GM18511 (cell line): ENCODE measurements at regions not wholly inside any gene's neighbourhood (a gene's known extent, or its start where the extent isn't known, plus 50 kb on each side); places are given as distances from the start of the nearest gene placed in this dataset.
"Not testable (repeated sequence)": the region's sequence is repeated elsewhere in the genome, so short reads cannot be mapped to it uniquely, and the experiment has no call there.

Experiments
- ATAC-seq: cut with Tn5 transposase; IDR thresholded peaks from one replicate; pipeline ENCODE4 v1.9.1; 2021; ENCODE audit warnings: mild to moderate bottlenecking, moderate library complexity; ENCODE audit not compliant: unreplicated experiment

DNA sequence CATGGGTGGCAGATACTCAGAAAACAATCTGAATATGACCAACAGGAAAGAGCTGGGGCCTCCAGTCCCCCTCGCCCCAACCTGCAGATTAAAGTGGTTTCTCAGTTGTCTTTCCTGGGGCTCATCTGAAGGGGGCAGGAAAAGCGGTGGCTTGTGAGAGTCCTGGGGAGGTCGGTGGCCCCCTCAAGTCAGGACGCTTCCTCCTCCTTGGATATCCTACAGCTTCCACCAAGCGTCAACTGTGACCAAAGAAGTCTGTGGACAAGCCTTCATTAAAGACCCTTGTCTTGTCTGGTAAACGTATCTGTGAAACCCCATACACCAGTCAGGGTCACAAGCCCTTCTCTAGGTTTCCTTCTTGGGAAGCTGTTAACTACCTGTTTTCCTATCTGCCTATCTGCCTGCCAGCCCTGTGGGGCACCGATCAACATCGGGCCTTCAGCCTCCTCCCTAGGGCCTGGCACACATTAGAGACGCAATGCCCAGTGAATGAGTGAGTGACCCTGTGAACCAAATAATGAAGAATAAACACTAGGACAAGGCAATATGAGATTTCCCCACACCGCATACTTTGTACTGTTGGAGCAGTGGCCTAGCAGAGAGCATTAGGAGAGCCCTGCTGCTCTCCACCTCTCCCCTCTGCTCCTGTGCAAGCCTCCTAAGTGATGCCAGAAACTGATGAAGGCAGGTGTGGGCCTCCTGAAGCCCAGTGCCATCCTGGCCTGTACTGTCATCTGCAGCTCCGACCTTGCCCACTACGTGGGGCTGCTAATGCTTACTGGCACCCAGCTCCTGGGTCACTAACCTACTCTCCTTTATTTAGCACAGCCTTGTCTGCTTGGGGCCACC lies 1317.8 kb downstream of the UQCRFS1 start:
- no peak for ATAC-seq

- no peak for ATAC-seq
These were observed 1320.5 kb downstream of the UQCRFS1 start for GRCh38 chr19:27892500-27892899.

DNA sequence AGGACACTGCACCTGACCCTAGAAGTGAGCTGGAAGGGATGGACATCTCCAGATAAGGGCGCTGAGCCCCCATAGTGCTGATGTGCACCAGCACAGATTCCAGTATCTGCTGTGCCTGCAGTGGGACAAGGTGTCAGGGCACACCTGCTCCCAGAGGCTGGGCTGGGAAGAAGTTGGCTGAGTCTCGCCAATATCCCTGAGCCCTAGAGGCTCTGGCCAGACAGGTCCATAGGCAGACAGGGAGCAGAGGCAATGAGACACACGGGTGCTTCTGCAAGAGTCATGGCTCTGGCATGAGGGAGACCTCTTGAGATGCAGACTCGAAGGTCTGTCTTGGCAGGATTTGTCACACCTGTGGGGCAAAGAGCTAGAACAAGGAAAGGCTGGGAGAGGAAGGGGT lies 1321.5 kb downstream of the UQCRFS1 start:
- no peak for ATAC-seq

DNA sequence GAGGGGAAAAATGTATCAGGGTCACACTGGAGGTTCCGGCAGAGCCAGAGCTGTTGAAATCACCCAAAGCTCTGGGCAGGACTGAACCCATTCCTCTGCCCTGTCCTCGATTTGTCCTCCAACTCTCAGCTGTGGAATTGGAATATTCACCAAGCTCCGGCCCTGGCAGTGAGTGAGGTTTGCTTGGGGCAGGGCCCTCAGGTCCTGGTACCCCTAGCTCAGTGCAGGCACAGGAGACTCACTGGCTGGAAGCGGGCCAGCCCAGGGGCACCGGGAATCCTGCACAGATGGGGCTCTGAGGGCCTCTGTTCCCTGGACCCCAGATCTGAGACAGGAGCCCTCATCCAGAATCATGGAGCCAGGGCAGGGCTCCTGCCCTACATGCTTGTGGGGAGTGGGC lies 1322.3 kb downstream of the UQCRFS1 start:
- ATAC-seq = no peak

- no peak for ATAC-seq
These were observed 1322.7 kb downstream of the UQCRFS1 start for GRCh38 chr19:27890206-27890605.

GRCh38 chr19:27889156-27889555 lies 1323.8 kb downstream of the UQCRFS1 start:
- no peak for ATAC-seq

DNA sequence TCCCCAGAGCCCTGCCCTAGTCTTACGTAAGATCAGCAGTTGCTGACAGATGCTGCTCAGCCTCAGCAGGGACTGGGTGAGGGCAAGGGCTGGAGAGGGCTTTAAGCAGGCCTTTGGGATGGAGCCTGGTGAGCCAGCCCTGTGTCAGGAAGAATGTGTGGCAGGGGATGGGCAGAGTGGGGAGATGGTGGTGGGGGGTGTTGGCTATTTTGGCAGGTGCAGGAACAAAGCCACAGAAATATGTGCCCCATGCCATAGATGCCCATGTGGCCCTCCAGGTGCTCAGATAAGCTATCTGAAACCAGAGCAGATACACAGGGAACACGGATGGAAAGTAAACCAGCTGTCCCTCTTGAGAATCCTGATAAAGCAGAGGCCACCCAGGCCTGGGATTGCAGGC lies 1325.0 kb downstream of the UQCRFS1 start:
- ATAC-seq = no peak

DNA sequence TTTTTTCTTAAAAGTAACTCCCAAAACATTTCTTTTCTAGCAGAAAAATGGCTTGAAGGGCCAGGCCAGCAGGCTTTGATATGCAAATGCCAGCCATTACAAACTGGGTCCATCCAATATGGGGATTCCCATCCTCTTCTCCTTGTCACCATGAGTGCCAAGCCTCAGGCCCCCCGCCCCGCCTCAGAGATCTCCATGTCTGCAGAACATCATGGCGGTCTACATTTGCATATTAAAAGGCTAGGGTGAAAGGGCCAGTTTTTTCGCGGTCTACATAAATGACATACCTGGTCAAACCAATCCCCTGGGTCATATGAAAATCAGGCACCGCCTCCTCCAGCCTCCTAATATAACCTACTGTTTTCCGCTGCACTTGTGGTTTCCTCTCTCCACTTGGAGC lies 1327.6 kb downstream of the UQCRFS1 start:
- no peak for ATAC-seq

GRCh38 chr19:27884376-27884775 lies 1328.6 kb downstream of the UQCRFS1 start:
- no peak for ATAC-seq

GRCh38 chr19:27881213-27881612 lies 1331.7 kb downstream of the UQCRFS1 start:
- no peak for ATAC-seq

DNA sequence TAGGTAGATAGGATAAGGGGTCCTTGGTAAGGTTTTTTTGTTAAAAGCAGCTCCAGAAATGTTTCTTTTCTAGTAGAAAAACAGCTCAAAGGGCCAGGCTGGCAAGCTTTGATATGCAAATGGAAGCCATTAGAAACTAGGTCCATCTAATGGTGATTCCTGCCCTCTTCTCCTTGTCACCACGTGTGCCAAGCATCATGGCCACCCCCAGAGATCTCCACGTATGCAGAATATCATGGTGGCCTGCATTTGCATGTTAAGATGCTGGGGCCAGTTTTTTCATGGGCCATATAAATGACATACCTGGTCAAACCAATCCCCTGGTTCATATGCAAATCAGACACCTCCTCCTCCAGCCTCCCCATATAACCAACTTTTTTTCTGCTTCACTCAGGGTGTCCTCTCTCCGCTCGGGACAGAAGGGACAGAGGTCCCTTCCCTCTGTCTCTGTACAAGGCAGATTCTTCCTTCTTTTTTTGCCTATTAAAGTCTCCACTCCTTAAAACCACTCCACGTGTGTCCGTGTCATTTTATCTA lies 1335.9 kb downstream of the UQCRFS1 start:
- ATAC-seq = no peak

DNA sequence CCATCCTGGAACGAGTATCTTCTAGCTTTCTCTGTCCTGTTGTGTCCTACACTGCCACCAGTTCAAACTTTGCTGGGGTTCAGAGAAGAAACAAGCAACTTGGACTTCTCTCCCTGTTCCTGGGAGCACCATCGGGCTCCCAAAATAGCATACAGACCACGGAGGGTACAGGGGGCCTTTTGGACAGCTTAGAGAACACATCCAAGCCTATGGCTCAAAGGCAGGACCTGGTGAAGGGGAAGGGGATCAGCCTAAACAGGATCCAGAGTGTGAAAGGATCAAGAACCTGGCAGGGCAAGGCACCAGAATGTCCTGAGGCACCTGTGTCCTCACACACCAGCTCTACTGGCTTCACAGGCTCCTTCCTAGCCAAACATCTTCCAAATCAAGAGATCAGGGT lies 1336.5 kb downstream of the UQCRFS1 start:
- no peak for ATAC-seq

DNA sequence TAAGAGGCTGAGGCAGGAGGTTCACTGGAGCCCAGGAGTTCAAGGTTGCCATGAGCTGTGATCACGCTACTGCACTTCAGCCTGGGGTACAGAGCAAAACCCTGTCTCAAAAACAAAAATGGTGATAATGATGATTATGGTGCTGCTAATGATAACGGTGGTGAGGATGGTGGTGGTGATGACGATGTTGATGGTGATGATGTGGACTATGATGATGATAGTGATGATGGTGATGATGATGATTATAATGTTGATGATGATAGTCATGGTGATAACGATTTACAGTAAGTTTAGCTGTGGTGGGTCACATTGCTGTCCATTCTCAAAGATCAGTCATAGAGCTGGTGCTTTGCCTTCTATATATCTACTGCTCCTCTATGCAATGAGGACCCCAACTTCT lies 1340.6 kb downstream of the UQCRFS1 start:
- no peak for ATAC-seq

GRCh38 chr19:27870293-27870692 lies 1342.7 kb downstream of the UQCRFS1 start:
- ATAC-seq = no peak

GRCh38 chr19:27868007-27868406 lies 1344.9 kb downstream of the UQCRFS1 start:
- no peak for ATAC-seq

DNA sequence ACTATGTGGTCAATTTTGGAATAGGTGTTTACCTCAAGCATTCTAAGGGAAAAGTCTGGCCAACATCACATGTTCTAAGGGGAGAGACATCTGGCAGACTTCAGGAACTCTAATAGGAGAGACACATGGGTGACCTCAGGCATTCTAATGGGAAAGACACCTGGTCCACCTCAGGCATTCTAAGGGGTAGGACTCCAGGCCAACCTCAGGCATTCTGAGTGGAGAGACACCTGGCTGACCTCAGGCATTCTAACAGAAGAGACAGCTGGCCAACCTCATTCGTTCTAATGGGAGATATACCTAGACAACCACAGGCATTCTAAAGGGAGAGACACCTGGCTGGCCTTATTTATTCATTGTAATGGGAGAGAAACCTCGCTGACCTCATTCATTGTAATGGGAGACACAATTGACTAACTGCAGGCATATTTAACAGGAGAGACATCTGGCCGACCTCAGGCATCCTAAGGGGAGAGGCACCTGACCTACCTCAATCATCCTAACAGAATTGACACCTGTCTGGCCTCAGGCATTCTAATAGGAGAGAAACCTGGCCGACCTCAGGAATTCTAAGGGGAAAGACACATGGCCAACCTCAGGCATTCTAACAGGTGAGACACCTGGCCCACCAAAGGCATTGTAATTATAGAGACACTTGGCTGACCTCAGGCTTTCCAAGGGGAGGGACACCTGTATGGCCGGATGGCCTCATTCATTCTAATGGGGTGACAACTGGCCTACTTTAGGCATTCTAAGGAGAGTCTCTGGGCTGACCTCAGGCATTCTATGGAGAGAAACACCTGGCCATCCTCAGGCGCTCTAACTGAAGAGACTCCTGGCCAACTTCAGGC lies 1346.8 kb downstream of the UQCRFS1 start:
- ATAC-seq = no peak

GRCh38 chr19:27861411-27861975 lies 1351.5 kb downstream of the UQCRFS1 start:
- ATAC-seq = no peak

DNA sequence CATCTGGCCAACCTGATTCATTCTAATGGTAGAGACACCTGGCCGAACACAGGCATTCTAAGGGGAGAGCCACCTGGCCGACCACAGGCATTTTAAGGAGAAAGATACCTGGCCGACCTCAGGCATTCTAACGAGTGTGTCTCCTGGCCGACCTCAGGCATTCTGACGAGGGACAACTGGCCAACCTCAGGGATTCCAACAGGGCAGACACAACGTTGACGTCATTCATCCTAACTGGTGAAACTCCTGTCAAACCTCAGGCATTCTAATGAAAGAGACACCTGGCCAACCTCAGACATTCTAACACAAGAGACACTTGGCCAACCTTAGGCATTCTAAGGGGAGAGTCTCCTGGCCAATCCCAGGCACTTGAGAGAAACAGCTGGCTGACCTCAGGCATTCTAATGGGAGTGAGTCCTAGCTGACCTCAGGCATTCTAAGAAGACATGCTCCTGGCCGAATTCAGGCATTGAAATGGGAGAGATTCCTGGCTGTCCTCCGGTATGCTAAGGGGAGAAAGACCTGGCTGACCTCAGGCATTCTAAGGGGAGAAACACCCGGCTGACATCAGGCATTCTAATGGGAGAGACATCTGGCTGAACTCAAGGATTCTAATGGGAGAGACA lies 1352.5 kb downstream of the UQCRFS1 start:
- no peak for ATAC-seq

DNA sequence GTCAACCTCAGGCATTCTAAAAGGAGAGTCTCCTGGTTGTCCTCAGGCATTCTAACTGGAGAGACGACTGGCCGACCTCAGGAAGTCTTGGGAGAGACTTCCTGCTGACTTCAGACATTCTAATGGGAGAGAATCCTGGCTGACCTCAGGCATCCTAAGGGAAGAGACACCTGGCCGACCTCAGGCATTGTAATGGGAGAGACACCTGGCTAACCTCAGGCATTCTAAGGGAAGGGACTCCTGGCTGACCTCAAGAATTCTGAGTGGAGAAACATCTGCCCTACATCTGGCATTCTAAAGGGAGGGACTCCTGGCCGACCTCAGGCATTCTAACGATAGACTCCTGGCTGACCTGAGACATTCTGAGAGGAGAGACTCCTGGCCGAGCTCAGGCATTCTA lies 1353.3 kb downstream of the UQCRFS1 start:
- no peak for ATAC-seq

DNA sequence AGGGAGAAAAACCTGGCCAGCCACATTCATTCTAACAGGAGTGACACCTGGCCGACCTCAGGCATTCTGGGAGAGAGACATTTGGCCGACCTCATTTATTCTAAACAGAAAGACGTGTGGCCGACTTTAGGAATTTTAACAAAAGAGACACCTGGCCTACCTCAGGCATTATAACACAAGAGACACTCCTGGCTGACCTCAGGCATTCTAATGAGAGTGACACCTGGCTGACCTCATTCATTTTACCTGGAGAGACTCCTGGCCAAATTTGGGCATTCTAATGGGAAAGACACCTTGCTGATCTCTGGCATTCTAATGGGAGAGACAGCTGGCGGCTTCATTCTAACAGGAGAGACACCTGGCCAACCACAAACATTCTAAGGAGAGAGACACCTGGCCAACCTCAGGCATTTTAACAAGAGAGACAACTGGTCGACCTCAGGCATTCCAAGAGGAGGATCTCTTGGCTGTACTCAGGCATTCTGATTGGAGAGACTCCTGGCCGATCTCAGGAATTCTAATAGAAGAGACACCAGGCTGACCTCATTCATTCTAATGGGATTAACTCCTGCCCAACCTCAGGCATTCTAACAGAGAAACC lies 1353.9 kb downstream of the UQCRFS1 start:
- no peak for ATAC-seq

- not testable (repeated sequence) for ATAC-seq
These were observed 1360.0 kb downstream of the UQCRFS1 start for GRCh38 chr19:27852931-27853330.
